Fibroblast of pulmonary artery (primary cell): ENCODE measurements at regions not wholly inside any gene's neighbourhood (a gene's known extent, or its start where the extent isn't known, plus 50 kb on each side); places are given as distances from the start of the nearest gene placed in this dataset.

Source experiments
- DNase-seq: peaks from one replicate; pipeline ENCODE4 v3.0.0-alpha.2; 2010; ENCODE audit warnings: low read depth
- H3K4me3 ChIP-seq: replicated peaks from 2 replicates; pipeline ENCODE4 v1.5.1; 2011; ENCODE audit warnings: low read depth, mild to moderate bottlenecking, control low read depth, low read length, moderate library complexity
- CTCF ChIP-seq: IDR thresholded peaks from 2 replicates; pipeline ENCODE4 v1.5.1; 2011; ENCODE audit warnings: mild to moderate bottlenecking, control low read depth, low read length, inconsistent platforms; ENCODE audit errors: missing control alignments

GRCh38 chr5:53206562-53206961 lies 97.0 kb upstream of the MOCS2 start:
- no peak for TF ChIP-seq CTCF

GRCh38 chr5:53211799-53212198 lies 102.2 kb upstream of the MOCS2 start:
- no peak overlapping the region for H3K4me3 ChIP-seq
- TF ChIP-seq CTCF, result no peak
- DNase-seq, result peak; percentile 42

More at GRCh38 chr5:53206562-53206961, 97.0 kb upstream of the MOCS2 start:
- H3K4me3 ChIP-seq, result no peak overlapping the region
- no peak for DNase-seq

GRCh38 chr5:53219174-53219573 lies 109.6 kb upstream of the MOCS2 start:
- TF ChIP-seq CTCF, result no peak
- no peak for DNase-seq
- H3K4me3 ChIP-seq, result no peak overlapping the region

- no peak for TF ChIP-seq CTCF
- no peak overlapping the region for H3K4me3 ChIP-seq
Measured at GRCh38 chr5:53219610-53220009, 110.1 kb upstream of the MOCS2 start.

GRCh38 chr5:53233645-53234405 lies 124.3 kb upstream of the MOCS2 start:
- no peak for DNase-seq
- TF ChIP-seq CTCF, result no peak
- no peak overlapping the region for H3K4me3 ChIP-seq

More at GRCh38 chr5:53219610-53220009, 110.1 kb upstream of the MOCS2 start:
- no peak for DNase-seq

GRCh38 chr5:53236683-53237082 lies 127.1 kb upstream of the MOCS2 start:
- no peak for DNase-seq
- no peak for TF ChIP-seq CTCF

GRCh38 chr5:53237876-53238275 lies 128.3 kb upstream of the MOCS2 start:
- TF ChIP-seq CTCF, result no peak
- H3K4me3 ChIP-seq, result no peak overlapping the region
- DNase-seq, result no peak

More at GRCh38 chr5:53236683-53237082, 127.1 kb upstream of the MOCS2 start:
- H3K4me3 ChIP-seq, result no peak overlapping the region
